Left lung (tissue), 4 donors: ENCODE measurements at regions not wholly inside any gene's neighbourhood (a gene's known extent, or its start where the extent isn't known, plus 50 kb on each side); places are given as distances from the start of the nearest gene placed in this dataset.
A peak's percentile ranks its signal among the peaks of the same experiment; 100 is the strongest.

Experiments
- ATAC-seq: fragments of 200-7000 bp; cut with Tn5 transposase; one replicate; pipeline ENCODE4 v1.9.1; 2020; ENCODE audit warnings: moderate library complexity
- DNase-seq, 4 donors: peaks; one replicate each; pipeline ENCODE4 v3.0.0-alpha.2; 2013 to 2020
- H3K27ac ChIP-seq, 2 donors: fragments of 200-600 bp; sonication (generic) in 1 of 2; one replicate each; pipeline versions ENCODE4 v1.5.0 to v1.8.0; 2020 to 2021
- H3K27me3 ChIP-seq, 2 donors: fragments of 200-600 bp; sonication (generic) in 1 of 2; one replicate each; pipeline versions ENCODE4 v1.5.0 to v1.8.0; 2020 to 2021
- H3K36me3 ChIP-seq, 2 donors: fragments of 200-600 bp; sonication (generic) in 1 of 2; one replicate each; pipeline versions ENCODE4 v1.5.0 to v1.8.0; 2020 to 2021
- H3K4me1 ChIP-seq, 2 donors: fragments of 200-600 bp; one replicate each; pipeline ENCODE4 v1.8.0; 2021
- H3K4me3 ChIP-seq, 2 donors: fragments of 200-600 bp; sonication (generic) in 1 of 2; one replicate each; pipeline versions ENCODE4 v1.5.0 to v1.8.0; 2020 to 2021; ENCODE audit warnings: mild to moderate bottlenecking in 1 of 2
- H3K9me3 ChIP-seq, 2 donors: fragments of 200-600 bp; sonication (generic) in 1 of 2; one replicate each; pipeline versions ENCODE4 v1.5.0 to v1.8.0; 2020 to 2021
- intact Hi-C, 2 donors: fragments of 100-400 bp; cut with DNase I; formaldehyde crosslinking; loops; one replicate each; pipeline versions ENCODE4 v1.11.2 to v1.14.2; 2022
- TF ChIP-seq, protein P1 (sequence below), 2 donors: fragments of 200-600 bp; sonication (generic) in 1 of 2; IDR thresholded peaks; one replicate each; pipeline versions ENCODE4 v1.5.0 to v1.8.0; 2021; ENCODE audit warnings: antibody characterized with exemption in 2 of 2
- donor health status: DM: no; HTN: yes; CAD: no.
- donor health status: DM: no; HTN: no; CAD: no.

- Histone ChIP-seq H3K27ac (no peak overlapping the region), H3K9me3 (no peaks in the 10 kb centered on the region)
- TF ChIP-seq, protein P1, sequence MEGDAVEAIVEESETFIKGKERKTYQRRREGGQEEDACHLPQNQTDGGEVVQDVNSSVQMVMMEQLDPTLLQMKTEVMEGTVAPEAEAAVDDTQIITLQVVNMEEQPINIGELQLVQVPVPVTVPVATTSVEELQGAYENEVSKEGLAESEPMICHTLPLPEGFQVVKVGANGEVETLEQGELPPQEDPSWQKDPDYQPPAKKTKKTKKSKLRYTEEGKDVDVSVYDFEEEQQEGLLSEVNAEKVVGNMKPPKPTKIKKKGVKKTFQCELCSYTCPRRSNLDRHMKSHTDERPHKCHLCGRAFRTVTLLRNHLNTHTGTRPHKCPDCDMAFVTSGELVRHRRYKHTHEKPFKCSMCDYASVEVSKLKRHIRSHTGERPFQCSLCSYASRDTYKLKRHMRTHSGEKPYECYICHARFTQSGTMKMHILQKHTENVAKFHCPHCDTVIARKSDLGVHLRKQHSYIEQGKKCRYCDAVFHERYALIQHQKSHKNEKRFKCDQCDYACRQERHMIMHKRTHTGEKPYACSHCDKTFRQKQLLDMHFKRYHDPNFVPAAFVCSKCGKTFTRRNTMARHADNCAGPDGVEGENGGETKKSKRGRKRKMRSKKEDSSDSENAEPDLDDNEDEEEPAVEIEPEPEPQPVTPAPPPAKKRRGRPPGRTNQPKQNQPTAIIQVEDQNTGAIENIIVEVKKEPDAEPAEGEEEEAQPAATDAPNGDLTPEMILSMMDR (IDR thresholded peaks at IDR 0.05): no peak
Observed at GRCh38 chr6:66376001-66376400, 669.0 kb upstream of the EYS start.

DNA sequence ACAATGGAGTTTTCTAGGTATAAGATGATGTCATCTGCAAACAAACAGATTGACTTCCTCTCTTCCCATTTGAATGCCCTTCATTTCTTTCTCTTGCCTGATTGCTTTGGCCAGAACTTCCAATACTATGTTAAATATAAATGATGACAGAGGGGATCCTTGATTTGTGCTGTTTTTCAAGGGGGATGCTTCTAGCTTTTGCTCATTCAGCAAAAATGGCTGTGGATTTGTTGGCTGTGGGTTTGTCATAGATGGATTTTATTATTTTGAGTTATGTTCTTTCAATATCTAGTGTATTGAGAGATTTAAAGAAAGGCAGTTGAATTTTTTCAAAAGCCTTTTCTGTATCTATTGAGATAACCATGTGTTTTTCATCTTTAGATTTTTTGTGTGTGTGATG lies 662.4 kb upstream of the EYS start:
- intact Hi-C loops: no loop called here
- Histone ChIP-seq H3K4me1 (no peaks in the 10 kb centered on the region), H3K27me3 (no peaks in the 10 kb centered on the region), H3K9me3 (peaks cover 0 to 3% of the 10 kb centered on the region in 2 donors), H3K4me3 (no peak overlapping the region), H3K27ac (no peak overlapping the region), H3K36me3 (no peaks in the 10 kb centered on the region)
- ATAC-seq: no peak
- DNase-seq: no peak
- TF ChIP-seq, protein P1 (IDR thresholded peaks at IDR 0.05): no peak

More at GRCh38 chr6:66376001-66376400, 669.0 kb upstream of the EYS start:
- H3K4me1 ChIP-seq: no peaks in the 10 kb centered on the region
- no peaks in the 10 kb centered on the region for H3K27me3 ChIP-seq
- no peak overlapping the region for H3K4me3 ChIP-seq
- ATAC-seq (no peak), DNase-seq (no peak)
- intact Hi-C loops: no loop called here
- no peaks in the 10 kb centered on the region for H3K36me3 ChIP-seq

DNA sequence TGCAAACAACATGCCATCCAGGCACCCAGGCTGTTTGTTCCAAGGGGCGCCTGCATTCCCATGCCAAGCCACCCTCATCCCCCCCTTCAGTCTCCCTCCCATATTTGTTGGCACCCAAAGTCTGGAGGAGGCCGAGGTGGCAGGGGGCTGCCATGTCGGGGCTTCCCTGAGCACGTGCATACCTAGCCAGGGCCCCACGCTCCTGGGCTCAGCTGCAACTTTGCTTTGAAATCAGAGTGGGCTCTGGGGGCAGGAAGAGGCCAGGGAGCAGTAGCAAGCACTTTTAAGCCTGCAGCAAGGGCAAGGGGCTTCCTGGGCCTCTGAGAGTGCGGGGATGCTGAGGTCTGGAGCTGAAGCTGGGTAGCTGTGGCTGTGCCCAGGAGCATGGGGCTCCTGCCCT lies 655.9 kb upstream of the EYS start:
- H3K36me3 ChIP-seq: no peaks in the 10 kb centered on the region
- peak in 1 of 4 donors; percentile 30 for DNase-seq
- no peaks in the 10 kb centered on the region for H3K27me3 ChIP-seq
- no peak for ATAC-seq
- TF ChIP-seq, protein P1 (IDR thresholded peaks at IDR 0.05): no peak
- no peaks in the 10 kb centered on the region for H3K4me1 ChIP-seq
- H3K9me3 ChIP-seq: peaks cover 0 to 3% of the 10 kb centered on the region in 2 donors
- H3K4me3 ChIP-seq: no peak overlapping the region
- intact Hi-C loops: no loop called here
- H3K27ac ChIP-seq: no peak overlapping the region

GRCh38 chr6:66361886-66362285 lies 654.9 kb upstream of the EYS start:
- Histone ChIP-seq H3K36me3 (no peaks in the 10 kb centered on the region), H3K4me1 (no peaks in the 10 kb centered on the region), H3K27ac (no peak overlapping the region), H3K9me3 (peaks cover 0 to 2% of the 10 kb centered on the region in 2 donors), H3K4me3 (no peak overlapping the region), H3K27me3 (no peaks in the 10 kb centered on the region)
- TF ChIP-seq, protein P1 (IDR thresholded peaks at IDR 0.05): no peak
- intact Hi-C loops: no loop called here
- no peak for ATAC-seq
- peak in 1 of 4 donors; percentile 42 for DNase-seq

GRCh38 chr6:66357781-66358180 lies 650.8 kb upstream of the EYS start:
- ATAC-seq (no peak), DNase-seq (no peak)
- Histone ChIP-seq H3K36me3 (no peaks in the 10 kb centered on the region), H3K4me1 (no peaks in the 10 kb centered on the region), H3K4me3 (no peak overlapping the region), H3K27me3 (no peaks in the 10 kb centered on the region), H3K27ac (no peak overlapping the region), H3K9me3 (no peaks in the 10 kb centered on the region)
- TF ChIP-seq, protein P1 (IDR thresholded peaks at IDR 0.05): no peak
- intact Hi-C loops: no loop called here
